GM03348 (cell line): ENCODE measurements at regions not wholly inside any gene's neighbourhood (a gene's known extent, or its start where the extent isn't known, plus 50 kb on each side); places are given as distances from the start of the nearest gene placed in this dataset.

Source experiments
- DNase-seq: peaks from one replicate; pipeline ENCODE4 v3.0.0; 2012; ENCODE audit warnings: low spot score

DNA sequence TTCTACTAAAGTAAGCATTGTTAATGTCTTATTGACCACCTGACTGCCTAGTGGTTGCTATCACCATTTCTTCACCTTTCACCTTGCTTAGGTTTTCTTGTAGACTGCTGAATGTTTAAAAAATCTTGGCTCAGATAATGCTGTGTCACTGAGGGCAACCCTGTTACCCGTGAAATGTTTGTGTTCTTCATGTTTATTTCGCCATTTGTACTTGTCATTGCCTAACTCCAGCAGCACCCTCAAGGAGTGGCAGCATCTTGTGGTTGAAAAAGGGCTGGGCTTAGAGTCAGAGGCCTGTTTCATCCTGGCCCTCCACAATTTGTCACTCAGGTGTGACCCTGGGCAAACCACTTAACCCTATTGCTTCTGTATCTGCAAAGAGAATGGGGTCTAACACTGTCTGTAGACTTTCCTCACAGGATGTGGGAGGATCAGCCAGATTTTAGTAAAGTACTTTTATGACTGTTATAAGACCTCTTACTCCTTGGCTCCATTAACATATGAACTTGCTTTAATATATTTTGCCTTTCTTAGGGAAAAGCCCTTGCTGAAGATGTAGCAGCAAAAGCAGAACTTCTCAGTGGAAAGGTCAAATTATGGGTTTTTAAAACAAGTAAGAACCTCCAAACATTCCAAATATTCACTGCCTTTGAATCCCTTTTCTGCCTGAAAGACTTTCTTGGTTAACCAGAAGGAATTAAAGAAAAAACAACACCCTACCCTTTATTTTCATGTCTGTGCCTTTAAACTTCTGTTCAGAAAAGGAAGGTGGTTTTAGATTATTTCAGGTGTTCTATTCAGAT, 154.5 kb upstream of the C11orf87 start:
- DNase-seq: peak; percentile 13

DNA sequence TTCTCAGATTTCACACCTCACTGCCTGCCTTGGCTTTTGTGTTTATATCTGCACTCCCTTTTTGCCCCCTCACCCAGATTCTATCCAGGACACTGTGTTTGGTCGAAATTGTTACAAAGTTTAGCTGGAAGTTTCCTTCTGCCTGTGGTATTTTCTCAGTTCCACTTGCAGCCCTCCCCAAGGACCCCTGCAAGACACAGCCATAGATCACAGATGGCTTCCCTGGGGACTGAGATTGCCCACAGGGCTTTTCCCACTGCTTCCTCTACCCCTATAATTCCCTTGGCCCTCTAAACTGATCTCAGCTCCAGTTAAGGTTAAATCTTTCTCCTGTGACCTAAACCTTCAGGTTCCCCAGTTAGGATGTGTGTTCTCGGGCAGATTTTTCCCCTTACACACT, 146.1 kb upstream of the C11orf87 start:
- no peak for DNase-seq

- no peak for DNase-seq
These were observed 136.5 kb upstream of the C11orf87 start for GRCh38 chr11:109285465-109285864.

GRCh38 chr11:109291553-109291952, 130.4 kb upstream of the C11orf87 start:
- no peak for DNase-seq

DNA sequence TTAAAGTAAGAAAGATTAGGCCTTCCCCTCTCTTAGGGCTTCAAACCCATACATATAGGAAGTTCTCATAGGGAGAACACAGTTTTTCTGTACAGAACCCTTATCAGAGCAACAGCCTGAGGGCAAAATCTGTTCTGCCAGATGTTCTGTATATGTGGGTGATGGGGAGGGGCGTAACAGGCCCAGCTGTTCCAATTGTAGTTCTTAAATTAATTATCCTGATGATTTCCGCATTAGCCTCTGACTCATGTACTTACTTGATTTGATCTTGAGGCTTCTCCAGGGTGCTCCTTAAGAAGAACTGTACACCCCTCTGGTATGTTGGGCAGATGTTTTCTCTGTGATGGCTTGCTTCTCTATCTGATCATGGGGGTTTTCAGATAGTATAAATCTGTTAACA, 123.1 kb upstream of the C11orf87 start:
- peak; percentile 36 for DNase-seq

DNA sequence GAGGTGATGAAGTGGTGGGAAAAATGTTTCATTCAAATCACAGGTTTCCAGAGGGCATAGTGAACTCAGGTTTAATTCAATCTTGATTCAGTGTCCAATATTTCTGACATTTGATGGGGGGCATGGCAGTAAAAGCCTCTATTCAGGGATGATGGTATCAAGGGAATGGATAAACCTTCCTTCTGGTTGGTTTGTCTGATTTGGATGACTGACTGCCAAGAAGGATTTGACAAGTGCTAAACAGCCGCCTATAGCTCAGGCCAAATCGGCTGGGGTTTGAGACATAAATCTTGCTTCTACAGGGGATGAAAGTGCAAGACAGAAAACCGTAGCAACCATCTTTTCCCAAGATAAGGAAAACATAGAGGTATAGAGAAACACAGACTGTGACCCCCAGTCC, 121.8 kb upstream of the C11orf87 start:
- no peak for DNase-seq

DNA sequence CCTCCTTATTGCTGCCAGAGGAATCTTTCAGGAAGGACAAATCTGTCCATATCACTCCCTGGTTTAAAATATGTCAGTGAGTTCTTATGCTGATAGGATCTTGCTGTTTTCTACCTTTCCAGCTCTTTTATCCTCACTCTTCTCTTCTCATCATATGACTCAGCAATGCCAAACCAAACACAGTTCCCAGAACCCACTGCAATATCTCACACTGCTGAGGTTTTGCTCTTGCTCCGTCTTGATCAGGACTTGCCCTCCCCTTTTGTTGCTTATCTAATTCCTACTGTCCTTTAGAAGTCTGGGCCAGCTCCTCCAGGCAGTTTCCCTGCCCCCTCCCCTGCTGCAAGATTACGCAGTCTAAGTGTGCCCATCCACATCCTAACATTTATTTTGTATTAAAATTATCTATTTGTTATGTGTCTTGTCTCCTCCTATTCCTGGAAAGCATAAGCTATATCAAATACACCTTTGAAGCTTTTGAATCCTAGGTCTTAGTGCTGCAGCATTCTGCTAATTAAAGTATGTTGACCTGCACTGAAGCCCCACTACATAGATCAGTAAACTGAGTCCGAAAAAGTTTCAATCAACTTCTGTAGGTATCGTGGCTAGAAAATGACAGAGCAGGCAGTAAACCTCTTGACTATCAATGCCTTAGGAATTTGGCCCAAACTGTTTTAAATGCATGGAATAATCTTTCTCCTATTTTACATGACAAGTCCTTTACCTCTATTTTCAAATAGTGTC, 119.2 kb upstream of the C11orf87 start:
- no peak for DNase-seq

- no peak for DNase-seq
These were observed 118.6 kb upstream of the C11orf87 start for GRCh38 chr11:109303342-109303741.

- DNase-seq: no peak
These were observed 117.8 kb upstream of the C11orf87 start for GRCh38 chr11:109304159-109304558.

DNA sequence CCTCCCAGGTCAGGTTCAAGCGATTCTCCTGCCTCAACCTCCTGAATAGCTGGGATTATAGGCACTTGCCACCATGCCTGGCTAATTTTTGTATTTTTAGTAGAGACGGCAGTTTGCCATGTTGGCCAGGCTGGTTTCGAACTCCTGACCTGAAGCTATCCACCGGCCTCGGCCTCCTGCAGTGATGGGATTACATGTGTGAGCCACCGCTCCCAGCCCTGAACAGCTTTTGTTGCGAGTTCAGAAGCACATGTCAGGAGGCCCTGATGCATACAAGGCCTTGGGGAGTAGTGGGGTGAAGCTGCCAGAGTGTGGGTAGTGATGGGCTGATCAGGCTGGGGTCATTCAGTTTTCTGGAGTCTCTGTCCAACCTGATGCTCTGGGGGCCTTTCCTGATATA, 117.0 kb upstream of the C11orf87 start:
- no peak for DNase-seq

GRCh38 chr11:109306322-109306721, 115.7 kb upstream of the C11orf87 start:
- DNase-seq: peak; percentile 67

GRCh38 chr11:109307366-109307765, 114.6 kb upstream of the C11orf87 start:
- DNase-seq: no peak

DNA sequence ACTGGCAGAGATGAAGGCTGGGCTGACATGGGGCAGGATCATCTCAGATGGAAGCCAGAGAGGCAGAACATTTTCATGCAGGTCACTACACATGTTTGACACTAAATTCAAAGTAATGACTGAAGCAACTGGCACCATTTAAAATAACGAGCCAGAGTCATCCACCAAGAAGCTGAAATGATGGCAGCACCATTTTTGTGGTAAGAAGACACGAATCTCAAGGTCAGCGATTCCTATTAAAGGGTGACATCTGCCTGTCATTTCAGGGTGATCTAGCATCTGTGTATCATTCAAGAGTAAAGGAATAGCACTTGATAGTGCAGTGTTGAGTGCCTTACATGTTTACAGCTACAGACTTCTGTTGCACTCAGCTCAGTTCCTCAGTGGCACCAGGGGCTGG, 113.4 kb upstream of the C11orf87 start:
- no peak for DNase-seq

DNA sequence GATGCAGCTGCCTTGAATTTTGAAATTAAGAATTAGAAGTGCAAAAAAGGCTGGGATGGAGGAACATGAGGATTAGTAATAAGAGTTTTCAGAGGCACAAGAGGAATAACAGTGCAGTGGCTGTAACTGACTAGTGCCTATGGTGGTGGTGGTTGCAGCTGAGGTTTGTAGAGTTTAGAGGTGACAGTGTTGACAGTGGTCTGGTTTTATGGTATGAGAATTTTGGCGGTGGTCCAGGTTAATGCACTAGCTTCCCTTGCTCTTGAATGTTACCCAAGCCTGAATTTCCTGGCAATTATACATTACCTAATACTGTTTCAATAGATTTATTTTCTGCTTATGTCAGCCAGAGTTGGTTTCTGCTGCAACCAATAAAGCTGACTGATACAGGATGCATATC, 112.8 kb upstream of the C11orf87 start:
- no peak for DNase-seq

DNA sequence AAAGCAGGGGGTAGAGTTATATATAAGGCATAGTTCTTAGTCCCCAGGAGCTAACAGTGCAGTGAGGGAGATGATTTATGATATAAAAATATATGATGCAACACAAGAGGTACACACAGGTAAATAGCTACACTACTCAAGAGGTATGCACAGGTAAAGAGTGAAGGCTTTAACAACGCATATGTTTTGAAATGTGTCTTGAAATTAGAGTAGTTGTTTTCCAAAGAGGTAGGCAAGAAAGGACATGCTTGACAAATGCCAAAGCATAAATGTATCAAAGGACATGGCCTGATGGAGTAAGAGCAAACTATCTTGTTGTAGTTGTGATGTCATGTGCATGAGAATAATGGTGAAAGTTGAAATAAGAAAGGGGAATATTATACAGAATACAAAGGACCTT, 104.3 kb upstream of the C11orf87 start:
- DNase-seq: no peak

DNA sequence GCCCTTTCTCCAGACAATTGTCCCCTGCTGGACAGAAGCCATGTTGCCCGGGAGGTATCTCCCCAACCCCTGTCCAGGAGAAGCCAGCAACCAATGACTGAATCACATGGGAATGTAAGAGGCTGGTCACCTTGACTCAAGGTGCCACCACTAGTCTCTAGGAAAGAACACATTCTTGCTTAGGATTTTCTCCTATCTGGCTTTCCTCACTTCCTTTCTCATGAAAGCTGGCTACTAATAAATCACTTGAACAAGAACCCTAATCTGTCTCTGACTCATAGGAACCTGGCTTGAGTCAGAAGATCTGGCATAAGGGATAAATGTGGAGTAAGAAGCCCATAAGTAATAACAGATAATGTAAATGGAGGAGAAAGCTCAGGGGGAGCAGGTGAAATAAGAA, 101.4 kb upstream of the C11orf87 start:
- DNase-seq: peak; percentile 54

DNA sequence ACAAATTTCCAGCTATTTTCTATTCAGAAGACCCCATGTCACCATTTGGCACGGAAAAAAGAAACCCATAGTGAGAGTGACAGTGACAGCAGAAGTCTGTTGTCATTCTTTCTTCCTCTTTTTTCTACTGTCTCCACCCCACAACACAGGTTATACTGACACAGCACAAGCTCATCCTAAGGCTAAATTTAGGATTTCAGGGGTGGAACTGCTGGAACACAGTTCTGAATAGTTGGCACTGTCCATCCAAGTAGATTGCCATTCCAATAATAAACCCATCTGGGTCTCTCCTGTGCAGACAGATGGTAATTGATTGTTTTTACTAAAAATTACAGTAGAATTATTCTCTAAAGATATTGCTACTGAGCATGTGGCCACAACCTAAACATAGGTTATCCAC, 95.2 kb upstream of the C11orf87 start:
- DNase-seq: no peak

DNA sequence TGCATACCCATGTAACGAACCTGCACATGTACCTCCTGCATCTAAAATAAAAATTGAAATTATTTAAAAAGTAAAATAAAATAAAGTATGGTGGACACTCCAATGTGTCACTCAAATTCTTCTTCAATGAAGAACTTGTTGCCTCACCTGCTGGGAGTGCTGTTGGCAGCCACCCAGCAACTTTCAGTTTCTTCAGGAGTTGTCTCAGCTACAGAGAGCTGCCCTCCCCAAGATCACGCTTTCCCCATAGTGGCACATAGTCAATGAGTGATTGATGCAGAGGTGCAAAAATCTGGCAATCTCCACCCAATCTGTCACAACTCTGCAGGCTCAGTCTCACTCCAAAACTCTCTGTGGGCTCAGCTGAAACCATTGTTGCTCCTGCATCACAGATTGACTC, 92.3 kb upstream of the C11orf87 start:
- no peak for DNase-seq

DNA sequence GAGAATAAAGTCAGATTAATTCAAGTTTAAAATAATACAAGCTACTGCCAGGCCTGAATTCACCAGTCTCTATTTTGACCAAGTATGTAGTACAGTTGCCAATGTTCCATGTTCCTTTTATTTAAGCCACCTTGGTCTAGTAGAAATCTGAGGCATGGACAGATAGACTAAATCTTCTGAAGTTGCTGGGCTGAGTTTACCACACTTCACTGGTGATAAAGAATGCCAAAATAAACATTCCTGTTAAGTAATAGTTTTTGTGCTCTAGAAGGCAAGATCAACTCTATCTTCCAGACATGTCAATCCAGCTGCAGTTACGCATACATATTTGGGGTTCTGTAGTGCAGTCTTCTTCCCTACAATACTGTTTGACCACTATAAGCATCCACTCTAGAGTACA, 83.9 kb upstream of the C11orf87 start:
- DNase-seq: no peak

DNA sequence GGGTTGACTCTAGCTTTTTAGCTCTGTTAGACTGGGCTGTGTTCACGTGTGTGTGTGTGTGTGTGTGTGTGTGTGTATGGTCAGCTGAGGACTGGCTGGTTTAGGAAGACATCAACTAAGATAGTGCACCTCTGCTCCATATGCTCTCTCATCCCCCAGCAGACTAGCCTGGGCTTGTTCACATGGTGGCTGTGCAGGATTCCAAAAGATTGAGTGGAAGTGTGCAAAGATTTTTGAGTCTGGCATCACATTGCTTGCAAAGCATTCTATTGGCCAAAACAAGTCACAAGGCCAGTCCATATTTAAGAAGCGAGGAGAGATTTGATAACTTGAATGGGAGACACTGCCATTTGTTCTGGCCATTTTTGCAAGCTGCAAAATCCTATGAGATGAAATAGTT, 79.7 kb upstream of the C11orf87 start:
- no peak for DNase-seq

DNA sequence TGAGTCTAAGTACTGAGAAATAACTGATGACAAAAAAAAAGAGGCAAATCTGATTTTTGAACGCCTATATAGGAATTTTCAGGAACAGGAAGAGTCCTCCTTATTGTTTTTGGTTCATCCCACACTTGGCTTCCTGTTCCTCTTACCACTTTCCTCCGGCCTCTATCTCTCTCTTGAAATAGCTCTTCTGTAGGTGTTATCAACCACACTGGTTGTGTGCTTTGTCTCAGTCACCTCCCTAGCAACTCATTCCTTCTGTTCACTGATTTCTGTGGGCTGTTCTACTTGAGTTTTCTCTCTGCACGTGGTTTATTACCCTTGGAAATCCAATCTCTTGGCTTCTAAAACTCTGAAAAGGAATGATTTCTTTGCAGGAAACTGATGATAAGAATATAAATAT, 78.7 kb upstream of the C11orf87 start:
- no peak for DNase-seq

DNA sequence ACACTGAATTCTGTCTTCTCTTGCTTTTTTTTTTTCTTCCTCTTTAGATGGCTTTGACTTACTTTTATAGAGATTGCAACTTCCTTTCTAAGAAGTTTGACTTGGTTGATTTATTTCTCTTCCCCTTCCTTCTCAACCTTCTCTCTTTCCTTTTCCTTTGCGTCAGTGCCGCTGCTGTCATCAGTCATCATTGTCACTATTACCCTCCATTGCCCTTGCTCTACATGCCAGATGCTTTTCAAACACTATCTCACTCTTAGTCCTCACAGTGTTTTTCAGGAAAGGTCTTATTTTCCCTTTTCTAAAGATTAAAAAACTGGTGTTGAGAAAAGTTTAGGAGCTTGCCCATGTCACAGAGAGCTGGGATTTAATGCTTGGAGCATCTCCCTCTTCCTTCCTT, 74.7 kb upstream of the C11orf87 start:
- no peak for DNase-seq

GRCh38 chr11:109349276-109350080, 72.5 kb upstream of the C11orf87 start:
- no peak for DNase-seq
